ENCODE measurements at regions not wholly inside any gene's neighbourhood (a gene's known extent, or its start where the extent isn't known, plus 50 kb on each side); places are given as distances from the start of the nearest gene placed in this dataset.
"Not testable (repeated sequence)": the region's sequence is repeated elsewhere in the genome, so short reads cannot be mapped to it uniquely, and the experiment has no call there.

DNA sequence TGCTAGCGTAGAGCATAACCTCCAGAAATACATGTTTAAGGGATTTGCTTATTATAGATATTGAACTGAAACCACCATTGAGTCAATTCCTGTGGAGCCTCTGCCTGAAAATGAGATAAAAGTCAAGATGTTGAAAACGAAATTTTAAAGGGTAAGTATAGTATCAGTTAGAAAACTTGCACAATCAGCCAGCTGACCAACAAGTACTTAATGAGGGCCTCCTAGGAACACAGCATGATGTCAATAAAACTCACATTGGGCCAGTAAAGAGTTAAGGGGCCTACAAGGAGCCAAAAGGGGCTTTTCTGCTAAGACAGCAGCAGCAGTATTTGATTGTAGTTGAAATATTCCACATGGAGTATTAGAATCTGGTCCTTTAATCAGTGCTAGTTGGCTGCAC lies 314.1 kb upstream of the PPARGC1A start:
- DNase-seq (ENCODE audit: low spot score): no peak

- DNase-seq (ENCODE audit: low spot score): no peak
These were observed 312.7 kb upstream of the PPARGC1A start for GRCh38 chr4:24202579-24202978.

DNA sequence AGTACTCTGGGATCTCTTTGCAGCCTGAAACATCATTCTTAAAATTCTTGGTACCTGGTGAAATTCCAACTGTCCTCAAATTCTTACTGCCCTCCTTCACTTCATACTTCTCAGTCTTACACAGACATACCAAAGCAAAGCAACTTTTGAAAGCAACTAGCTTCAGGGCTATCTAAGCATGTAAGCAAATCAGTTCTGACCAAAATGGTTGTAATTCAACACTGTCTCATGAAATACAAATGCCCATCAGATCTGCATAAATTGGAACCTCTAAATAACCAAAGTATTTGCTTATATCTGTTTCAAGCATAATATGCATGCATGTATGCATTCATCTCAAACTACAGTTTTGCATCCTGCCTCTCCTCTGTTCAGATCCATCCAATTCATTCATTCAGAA lies 308.1 kb upstream of the PPARGC1A start:
- no peak for DNase-seq (ENCODE audit: low spot score)

DNA sequence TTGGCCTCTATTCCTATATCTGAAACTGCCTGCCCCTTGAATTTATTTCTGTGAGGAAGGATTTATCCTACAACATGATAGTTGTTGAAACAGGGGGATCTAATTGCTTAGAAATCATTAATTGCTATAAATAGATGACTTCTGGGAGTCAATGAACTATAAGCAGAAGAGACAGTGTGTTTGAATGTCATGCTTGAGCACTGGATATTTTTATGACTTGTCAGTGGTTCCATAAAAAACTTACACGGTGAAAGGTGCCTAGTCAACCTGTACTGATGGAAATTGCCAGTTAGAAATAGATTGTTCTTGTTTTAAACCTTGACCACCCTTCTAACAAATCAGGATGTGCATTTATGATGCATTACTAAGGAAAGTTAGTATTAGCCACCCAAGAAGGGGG lies 306.9 kb upstream of the PPARGC1A start:
- DNase-seq (ENCODE audit: low spot score): no peak

DNA sequence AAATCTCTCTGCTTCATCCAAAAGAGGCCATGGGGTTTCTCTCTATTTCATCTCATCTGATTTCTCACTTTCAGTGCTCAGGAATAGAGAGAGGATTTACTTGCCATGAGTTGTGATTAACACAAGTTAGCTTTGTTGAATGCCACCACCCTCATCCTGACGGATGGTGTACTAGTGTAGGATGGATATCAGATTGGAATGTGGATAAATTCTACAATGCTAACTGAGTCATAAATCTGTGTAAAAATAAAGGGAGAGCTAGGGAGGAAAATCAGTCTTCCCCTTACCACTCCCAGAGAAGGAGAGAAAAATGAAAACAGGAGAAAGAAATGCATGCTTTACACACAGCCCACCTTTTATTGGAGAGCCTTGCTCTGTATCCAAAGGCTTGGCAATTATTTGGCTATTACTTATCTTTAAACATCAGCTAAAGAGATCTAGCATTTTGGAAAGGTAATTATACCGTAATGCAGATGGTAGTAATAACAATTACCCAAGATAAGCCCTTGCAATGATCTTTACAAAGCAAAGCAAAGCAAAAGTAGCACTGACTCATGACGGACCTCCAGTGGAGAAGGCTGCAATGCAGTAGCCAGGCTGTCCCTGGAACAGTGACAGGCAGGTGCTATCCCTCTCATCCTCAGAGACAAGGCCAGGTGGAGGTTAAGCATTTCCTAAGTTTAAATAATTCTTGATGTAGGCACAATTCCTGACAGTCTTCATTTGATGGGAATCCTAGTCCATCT lies 306.3 kb upstream of the PPARGC1A start:
- no peak for DNase-seq (ENCODE audit: low spot score)

DNA sequence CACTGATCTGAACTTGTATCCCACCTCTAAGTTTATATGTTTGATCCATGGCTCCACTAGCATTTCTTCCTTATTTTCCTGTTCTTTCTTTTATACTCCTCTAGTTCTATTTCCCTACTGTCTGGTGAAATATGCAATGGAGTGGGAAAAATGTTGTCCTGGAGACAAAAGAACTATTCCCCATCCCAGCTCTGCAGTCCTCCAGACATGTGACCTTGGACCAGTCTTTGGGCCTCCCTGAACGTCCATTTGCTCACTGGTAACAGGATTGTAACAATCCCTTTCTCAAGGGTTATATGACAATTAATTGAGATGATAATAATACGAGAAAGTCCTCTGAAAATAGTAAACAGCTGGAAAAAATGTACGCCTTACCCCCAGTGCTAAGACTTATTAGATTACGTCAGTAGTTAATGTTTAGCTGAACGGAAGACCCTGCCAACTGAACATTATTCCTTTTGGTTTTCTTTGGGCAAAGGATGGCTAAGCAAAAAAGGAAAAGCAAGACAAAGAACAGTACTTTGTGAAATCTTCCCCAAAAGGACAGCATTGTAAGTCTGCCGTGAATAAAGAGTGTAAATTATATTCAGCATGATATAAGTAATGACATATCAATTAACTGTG lies 302.3 kb upstream of the PPARGC1A start:
- DNase-seq (ENCODE audit: low spot score): no peak

DNA sequence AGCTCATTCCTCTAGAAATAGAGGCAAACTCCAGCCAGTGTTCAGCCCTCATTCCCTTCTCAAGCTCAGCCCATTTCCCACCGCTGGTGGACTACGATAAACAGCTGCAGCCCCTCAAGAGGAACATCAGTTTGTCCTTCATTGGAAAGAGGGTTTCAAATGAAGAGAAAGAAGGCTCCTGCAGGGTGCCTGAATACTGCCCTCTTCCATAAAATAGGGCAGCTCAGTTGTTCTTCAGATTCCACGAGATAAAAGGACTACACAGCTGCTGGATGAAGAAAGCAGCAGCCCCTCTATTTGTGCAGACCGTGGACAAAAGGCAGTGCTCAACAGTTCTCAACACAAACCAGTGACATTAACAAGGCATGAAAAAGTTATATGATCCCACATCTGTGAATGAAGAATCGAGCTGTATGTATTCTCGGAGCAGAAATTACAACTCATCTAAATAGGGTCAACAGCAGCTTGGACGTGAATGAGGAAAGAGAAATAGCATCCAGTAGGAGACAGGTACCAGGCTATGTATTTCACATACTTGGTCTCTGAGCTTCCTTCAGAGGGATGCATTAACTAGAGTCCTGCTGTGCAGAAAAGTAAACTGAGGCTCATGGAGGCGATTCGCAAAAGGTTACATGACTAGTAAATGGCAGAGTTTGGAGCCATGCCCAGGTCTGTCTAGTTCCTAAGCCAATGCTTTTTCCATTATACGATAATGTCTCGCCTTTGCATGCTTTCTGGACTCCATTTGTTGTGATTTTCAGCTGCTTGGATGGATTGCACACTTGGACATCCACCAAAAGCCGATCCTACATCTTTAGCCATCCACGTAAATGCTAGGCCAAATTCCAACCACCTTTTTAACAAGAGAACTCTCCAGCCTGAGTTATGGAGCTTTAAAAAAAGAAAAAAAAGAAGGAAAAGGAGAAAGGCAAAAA lies 301.2 kb upstream of the PPARGC1A start:
- no peak for DNase-seq (ENCODE audit: low spot score)

GRCh38 chr4:24188459-24188858 lies 298.6 kb upstream of the PPARGC1A start:
- no peak for DNase-seq (ENCODE audit: low spot score)

GRCh38 chr4:24186466-24186865 lies 296.6 kb upstream of the PPARGC1A start:
- DNase-seq (ENCODE audit: low spot score): no peak

DNA sequence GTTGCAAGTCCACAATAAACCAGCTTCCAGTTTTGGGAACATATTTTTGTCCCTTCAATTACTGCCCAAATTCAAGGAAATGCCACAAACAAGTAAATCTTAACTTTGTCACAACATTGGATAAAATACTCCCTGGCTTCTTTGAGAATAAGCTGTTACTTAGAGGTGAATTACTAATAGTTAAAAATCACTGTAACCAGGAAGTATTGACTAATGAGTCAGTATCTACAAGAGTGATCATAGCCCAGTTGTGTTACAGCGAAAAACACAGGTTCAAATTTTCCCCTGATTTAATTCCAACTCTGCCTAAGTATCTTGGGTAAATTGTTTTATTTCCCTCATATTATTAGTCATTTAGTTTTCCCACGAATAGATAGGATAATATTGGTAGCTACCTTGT lies 291.2 kb upstream of the PPARGC1A start:
- DNase-seq (ENCODE audit: low spot score): no peak

- no peak for DNase-seq (ENCODE audit: low spot score)
These were observed 290.7 kb upstream of the PPARGC1A start for GRCh38 chr4:24180586-24180985.

DNA sequence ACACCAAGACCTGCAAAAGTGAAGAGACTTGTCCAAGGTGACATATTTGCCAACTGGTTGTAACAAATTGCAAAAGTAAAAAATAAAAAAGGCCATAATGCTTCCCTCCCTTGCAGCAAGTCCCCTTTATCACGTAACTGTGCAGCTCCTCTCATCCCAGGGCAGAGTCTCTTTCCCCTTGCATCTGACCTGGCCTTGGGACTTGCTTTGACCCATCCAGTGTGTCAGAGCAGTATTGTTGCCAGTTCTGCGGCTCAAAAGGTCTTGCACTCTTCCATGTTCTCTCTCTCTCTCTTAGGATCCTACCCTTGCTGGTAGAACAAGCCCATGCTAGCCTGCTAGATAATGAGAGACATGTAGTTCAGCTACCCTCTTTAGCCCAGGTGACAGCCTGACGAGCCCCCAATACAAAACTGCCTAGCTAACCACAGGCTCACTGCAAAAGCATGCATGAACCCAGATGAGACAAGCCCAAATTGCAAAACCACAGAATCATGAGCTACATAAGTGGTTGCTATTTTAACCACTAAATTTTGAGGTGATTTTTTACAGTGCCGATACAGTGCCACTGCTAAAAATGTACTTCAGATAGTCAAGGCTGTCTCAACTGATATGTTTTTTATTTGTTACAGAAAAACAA lies 289.5 kb upstream of the PPARGC1A start:
- DNase-seq (ENCODE audit: low spot score): no peak

DNA sequence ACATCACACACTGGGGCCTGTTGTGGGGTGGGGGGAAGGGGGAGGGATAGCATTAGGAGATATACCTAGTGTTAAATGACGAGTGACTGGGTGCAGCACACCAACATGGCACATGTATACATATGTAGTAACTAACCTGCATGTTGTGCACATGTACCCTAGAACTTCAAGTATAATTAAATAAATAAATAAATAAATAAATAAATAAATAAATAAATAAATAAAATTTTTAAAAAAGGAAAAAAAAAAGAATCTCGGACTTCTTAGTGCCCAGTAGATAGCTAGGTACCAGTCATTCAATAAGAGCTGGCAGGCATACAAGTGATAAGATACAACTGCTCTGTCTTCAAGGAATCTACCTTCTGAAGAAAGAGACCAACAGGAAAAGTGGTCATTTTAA lies 287.6 kb upstream of the PPARGC1A start:
- not testable (repeated sequence) for DNase-seq (ENCODE audit: low spot score)

DNA sequence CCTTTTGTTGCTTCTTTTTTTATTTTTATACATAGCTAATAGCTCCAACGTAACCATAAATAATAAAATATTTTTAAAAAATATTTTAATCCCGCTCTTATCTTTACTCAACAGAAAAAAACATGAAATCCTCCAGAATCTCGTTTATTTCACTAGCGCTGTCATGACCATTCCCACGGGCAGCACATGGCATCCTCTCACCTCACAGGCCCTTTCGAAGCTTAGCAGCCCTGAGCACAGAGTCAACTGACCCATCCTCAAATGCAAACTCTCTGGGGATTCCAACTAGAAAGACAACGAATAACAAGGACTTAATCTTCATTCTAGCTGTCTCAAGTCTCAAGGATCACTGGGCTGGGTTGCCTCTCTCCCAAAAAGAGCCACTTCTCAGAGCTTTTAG lies 285.9 kb upstream of the PPARGC1A start:
- no peak for DNase-seq (ENCODE audit: low spot score)

DNA sequence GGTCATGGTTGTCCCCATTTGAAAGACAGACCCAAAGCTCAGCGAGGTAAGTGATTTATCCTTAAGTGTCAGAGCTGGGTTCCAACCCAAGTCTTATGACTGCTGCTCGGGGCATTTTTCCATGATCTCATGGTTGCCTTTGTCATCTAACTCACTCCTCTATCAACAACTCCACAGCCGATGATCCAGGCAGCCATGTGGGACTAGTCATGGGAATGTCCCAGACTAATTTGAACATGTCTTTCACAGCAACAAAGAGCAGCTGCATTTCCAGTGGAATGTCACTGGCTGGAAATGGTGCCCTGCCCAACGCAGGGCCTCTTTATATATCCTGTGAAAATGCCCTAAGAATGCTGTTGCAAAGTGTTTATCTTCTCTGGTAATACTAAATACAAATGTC lies 284.8 kb upstream of the PPARGC1A start:
- DNase-seq (ENCODE audit: low spot score): no peak

DNA sequence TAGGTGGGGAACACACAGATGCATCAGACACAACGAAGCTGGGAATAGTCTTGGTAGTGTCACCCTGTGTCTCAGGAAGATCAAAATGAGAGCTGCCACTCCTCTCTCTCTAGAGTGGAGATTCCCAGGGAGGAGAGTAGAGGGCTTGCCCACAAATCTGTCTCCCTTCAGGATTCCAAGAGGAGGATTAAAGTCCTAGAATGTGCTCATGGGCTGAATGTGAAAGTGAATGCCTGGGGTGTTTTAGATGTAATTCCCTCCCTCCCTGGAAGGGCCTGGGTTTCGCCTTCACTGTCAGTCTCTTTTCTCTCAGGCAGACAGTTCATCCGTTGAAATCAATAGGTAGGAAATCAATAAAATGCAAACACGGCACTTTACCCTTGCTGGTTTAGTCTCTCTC lies 282.6 kb upstream of the PPARGC1A start:
- DNase-seq (ENCODE audit: low spot score): no peak

DNA sequence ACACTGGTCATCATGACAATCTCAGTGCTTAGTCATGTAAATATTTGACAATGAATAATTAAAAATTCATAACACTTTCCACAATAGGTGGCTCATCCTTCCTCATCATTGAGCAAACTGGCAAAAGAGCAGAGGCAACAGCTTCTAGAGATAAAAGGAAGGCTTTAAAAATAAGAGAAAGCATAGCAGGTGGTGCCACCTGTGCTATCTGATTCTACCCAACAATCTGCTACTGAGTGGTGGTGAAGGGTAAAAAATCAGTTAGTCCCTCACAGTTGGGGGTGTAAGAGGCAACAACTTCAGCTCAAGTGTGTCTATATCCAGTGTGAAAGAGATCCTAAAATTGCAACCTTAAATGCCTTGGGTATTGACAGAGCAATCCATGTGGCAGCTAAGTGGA lies 280.1 kb upstream of the PPARGC1A start:
- no peak for DNase-seq (ENCODE audit: low spot score)

GRCh38 chr4:24168658-24169057 lies 278.8 kb upstream of the PPARGC1A start:
- DNase-seq (ENCODE audit: low spot score): no peak

DNA sequence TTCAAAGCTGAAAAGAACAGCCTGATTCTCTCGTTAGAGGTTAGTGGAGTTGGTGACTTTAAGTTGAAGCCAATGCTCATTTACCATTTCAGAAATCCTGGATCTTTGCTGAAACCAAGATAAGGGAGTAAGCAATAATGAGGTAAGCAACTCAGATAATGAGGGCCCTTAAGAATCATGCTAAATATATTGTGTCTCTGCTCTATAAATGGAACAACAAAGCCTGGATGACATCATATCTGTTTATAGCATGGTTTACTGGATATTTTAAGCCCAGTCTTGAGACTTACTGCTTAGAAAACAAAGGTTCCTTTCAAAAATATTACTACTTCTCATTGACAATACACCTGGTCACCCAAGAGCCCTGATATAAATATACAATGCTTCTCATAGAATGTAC lies 276.7 kb upstream of the PPARGC1A start:
- no peak for DNase-seq (ENCODE audit: low spot score)

DNA sequence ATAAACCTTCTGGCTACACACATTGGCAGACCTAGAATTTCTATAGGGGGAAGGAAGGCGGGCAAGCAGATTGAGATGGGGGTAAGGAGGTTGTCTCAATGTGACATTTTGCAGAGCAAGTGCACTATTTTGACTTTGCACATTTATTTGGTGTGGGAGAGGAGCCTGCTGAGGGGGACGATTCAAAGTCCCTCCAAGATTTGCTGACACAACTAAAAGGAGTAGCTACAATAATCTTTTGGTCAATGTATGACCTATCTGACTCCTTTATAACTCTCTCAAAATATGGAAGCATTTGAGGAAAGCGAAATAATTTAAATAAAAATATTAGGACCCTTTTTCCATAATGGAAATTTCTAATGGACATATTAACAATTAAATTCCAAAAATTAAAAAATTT lies 274.9 kb upstream of the PPARGC1A start:
- no peak for DNase-seq (ENCODE audit: low spot score)

- DNase-seq (ENCODE audit: low spot score): no peak
These were observed 274.3 kb upstream of the PPARGC1A start for GRCh38 chr4:24164054-24164693.

- DNase-seq (ENCODE audit: low spot score): no peak
These were observed 273.5 kb upstream of the PPARGC1A start for GRCh38 chr4:24163314-24163713.
